Mucosa of descending colon (tissue), 3 donors: ENCODE measurements at regions not wholly inside any gene's neighbourhood (a gene's known extent, or its start where the extent isn't known, plus 50 kb on each side); places are given as distances from the start of the nearest gene placed in this dataset.

ENCODE experiments used
- ATAC-seq: fragments of 200-7000 bp; cut with Tn5 transposase; one replicate; pipeline ENCODE4 v1.9.1; 2020; ENCODE audit warnings: mild to moderate bottlenecking, moderate library complexity
- DNase-seq, 3 donors: peaks; one replicate each; pipeline ENCODE4 v3.0.0-alpha.2; 2020
- H3K36me3 ChIP-seq: fragments of 200-600 bp; one replicate; pipeline ENCODE4 v1.8.0; 2021; ENCODE audit warnings: low read depth, mild to moderate bottlenecking
- H3K4me1 ChIP-seq: fragments of 200-600 bp; one replicate; pipeline ENCODE4 v1.8.0; 2021; ENCODE audit warnings: low read depth, mild to moderate bottlenecking
- H3K4me3 ChIP-seq: fragments of 200-600 bp; one replicate; pipeline ENCODE4 v1.8.0; 2021; ENCODE audit warnings: mild to moderate bottlenecking
- H3K9me3 ChIP-seq: fragments of 200-600 bp; one replicate; pipeline ENCODE4 v1.8.0; 2021; ENCODE audit warnings: mild to moderate bottlenecking
- CTCF ChIP-seq: fragments of 200-600 bp; IDR thresholded peaks from one replicate; pipeline ENCODE4 v1.8.0; 2022; ENCODE audit warnings: antibody characterized with exemption, mild to moderate bottlenecking
- intact Hi-C, 2 donors: fragments of 100-400 bp; cut with DNase I in 1 of 2; cut with micrococcal nuclease in 1 of 2; formaldehyde crosslinking; loops; one replicate each; pipeline versions ENCODE4 v1.11.0 to v1.11.1; 2022; cut with DNase I, micrococcal nuclease
- donor health status: DM: no; HTN: no; CAD: no; lungs with moderate emphysema.
- donor health status: DM: no; HTN: no; CAD: no.
- donor health status: DM: no; HTN: yes; CAD: no.

- intact Hi-C loops: no loop called here
- TF ChIP-seq CTCF: no peak
- ATAC-seq (no peak), DNase-seq (no peak)
- H3K36me3 ChIP-seq: no peaks in the 10 kb centered on the region
- no peaks in the 10 kb centered on the region for H3K9me3 ChIP-seq
- no peaks in the 10 kb centered on the region for H3K4me1 ChIP-seq
- H3K4me3 ChIP-seq: no peak overlapping the region
These were observed 188.4 kb upstream of the MAF start for GRCh38 chr16:79788949-79789348.

GRCh38 chr16:79786389-79786788, 185.9 kb upstream of the MAF start:
- TF ChIP-seq CTCF: no peak
- Histone ChIP-seq H3K9me3 (no peaks in the 10 kb centered on the region), H3K4me3 (no peak overlapping the region), H3K4me1 (no peaks in the 10 kb centered on the region), H3K36me3 (no peaks in the 10 kb centered on the region)
- DNase-seq (no peak), ATAC-seq (no peak)
- intact Hi-C loops: no loop called here

DNA sequence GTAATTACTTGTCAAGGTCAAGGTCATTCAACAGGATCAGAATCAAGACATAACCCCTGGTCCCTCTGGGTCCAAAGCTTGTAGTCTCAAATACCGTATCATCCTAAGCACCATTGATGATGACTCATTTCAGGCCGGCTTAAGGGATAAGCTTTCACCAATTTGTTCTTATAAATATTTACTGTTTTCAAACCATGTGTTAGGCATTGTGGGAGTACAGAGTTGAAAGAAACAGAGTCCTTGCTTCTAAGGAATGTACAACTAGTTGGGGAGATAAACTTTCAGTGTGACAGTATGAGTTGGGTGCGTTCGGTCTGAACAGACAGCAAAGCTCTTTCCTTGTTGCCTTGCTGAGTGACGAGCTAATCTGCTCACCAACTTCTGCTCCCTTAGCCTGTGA, 183.5 kb upstream of the MAF start:
- no peak for TF ChIP-seq CTCF
- Histone ChIP-seq H3K9me3 (no peaks in the 10 kb centered on the region), H3K4me1 (no peaks in the 10 kb centered on the region), H3K4me3 (no peak overlapping the region), H3K36me3 (no peaks in the 10 kb centered on the region)
- intact Hi-C loops: no loop called here
- ATAC-seq: peak; percentile 20
- DNase-seq: no peak

DNA sequence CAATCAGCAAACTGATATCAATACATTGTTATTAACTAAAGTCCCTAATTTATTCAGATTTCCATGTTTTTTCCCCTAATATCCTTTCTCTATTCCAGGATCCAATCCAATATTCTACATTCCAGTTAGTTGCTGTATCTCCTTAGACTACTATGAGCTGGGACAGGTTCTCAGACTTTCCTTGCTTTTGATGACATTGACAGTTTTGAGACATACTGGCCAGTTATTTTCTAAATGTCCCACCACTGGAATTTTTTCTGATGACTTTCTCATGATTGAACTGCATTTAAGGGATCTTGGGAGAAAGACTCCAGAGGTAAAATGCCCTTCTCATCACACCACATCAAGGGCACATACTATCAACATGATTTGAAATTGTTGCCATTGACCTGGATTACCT, 177.1 kb upstream of the MAF start:
- Histone ChIP-seq H3K4me3 (no peak overlapping the region), H3K4me1 (peaks cover 6% of the 10 kb centered on the region), H3K9me3 (no peaks in the 10 kb centered on the region), H3K36me3 (no peaks in the 10 kb centered on the region)
- DNase-seq: no peak
- intact Hi-C loops: no loop called here
- TF ChIP-seq CTCF: no peak
- no peak for ATAC-seq

GRCh38 chr16:79776243-79776847, 175.8 kb upstream of the MAF start:
- peak; percentile 64 for ATAC-seq
- H3K4me1 ChIP-seq: peaks cover 18% of the 10 kb centered on the region
- TF ChIP-seq CTCF: no peak
- intact Hi-C loops: no loop called here
- no peaks in the 10 kb centered on the region for H3K36me3 ChIP-seq
- no peak overlapping the region for H3K4me3 ChIP-seq
- no peaks in the 10 kb centered on the region for H3K9me3 ChIP-seq
- peak in 2 of 3 donors; percentile 48 for DNase-seq

DNA sequence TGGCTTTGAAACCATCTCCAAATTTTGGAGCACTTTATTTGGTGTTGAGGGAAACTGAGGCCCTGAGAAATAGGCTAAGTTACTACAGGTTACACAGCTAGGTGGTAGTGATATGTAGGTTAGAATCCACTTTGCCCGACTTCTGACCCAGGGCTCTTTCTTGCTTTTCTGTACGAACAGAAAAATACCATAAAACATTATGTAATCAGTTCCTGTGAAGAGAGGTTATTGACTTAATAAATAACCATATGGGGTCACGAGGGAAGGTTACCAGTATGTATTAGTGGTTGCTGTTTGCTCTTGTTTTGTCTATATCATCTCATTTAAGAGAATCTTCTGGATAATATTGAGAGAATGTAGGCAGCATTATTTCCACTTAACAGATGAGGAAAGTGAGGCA, 172.2 kb upstream of the MAF start:
- no peak for ATAC-seq
- Histone ChIP-seq H3K4me3 (no peak overlapping the region), H3K4me1 (peaks cover 43% of the 10 kb centered on the region), H3K9me3 (no peaks in the 10 kb centered on the region), H3K36me3 (no peaks in the 10 kb centered on the region)
- no peak for DNase-seq
- intact Hi-C loops: no loop called here
- no peak for TF ChIP-seq CTCF
